LNCAP (cell line): ENCODE measurements at regions not wholly inside any gene's neighbourhood (a gene's known extent, or its start where the extent isn't known, plus 50 kb on each side); places are given as distances from the start of the nearest gene placed in this dataset.

Experiments used
- TF ChIP-seq, protein P1 (sequence below): fragments of 450-650 bp; IDR thresholded peaks from 2 replicates; pipeline ENCODE4 v1.5.1; 2017; ENCODE audit warnings: mild to moderate bottlenecking

DNA sequence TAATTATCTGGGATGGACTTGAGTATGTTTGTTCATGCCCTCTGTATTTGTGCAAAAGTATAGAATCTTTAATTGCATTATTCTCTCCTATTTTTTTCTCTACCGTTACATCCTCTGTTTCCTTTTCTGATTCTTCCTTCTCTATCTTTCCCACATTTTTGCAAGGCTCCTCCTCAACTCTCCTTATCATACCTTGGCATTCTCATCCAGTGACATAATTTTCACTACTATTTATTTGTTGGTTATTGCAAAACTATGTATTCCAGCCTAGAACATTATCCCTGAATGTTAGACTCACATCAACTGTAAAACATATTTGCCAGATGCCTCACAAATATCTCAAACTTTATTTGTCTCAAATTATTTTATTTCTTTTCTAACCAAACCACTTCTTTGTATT, 381.9 kb downstream of the COL11A1 start:
- TF ChIP-seq, protein P1, sequence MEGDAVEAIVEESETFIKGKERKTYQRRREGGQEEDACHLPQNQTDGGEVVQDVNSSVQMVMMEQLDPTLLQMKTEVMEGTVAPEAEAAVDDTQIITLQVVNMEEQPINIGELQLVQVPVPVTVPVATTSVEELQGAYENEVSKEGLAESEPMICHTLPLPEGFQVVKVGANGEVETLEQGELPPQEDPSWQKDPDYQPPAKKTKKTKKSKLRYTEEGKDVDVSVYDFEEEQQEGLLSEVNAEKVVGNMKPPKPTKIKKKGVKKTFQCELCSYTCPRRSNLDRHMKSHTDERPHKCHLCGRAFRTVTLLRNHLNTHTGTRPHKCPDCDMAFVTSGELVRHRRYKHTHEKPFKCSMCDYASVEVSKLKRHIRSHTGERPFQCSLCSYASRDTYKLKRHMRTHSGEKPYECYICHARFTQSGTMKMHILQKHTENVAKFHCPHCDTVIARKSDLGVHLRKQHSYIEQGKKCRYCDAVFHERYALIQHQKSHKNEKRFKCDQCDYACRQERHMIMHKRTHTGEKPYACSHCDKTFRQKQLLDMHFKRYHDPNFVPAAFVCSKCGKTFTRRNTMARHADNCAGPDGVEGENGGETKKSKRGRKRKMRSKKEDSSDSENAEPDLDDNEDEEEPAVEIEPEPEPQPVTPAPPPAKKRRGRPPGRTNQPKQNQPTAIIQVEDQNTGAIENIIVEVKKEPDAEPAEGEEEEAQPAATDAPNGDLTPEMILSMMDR = no peak

DNA sequence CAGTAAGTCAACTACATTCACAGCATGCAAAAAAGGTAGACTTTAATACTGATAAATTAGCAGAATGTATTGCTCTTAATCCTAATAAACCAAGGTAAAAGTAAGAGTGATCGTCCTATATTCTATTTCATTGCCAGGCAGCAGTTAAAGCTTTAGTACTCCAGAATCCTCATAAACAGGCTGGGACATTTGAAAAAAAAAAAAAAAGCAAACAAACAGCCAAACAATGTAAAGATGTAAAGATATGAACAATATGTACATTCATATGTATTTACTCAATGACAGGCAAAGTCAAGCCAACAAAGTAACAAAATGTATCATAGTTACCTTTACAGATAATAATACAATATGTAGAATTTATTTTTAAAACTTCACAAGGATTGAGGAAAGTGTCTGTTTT, 383.6 kb downstream of the COL11A1 start:
- TF ChIP-seq, protein P1 = no peak

DNA sequence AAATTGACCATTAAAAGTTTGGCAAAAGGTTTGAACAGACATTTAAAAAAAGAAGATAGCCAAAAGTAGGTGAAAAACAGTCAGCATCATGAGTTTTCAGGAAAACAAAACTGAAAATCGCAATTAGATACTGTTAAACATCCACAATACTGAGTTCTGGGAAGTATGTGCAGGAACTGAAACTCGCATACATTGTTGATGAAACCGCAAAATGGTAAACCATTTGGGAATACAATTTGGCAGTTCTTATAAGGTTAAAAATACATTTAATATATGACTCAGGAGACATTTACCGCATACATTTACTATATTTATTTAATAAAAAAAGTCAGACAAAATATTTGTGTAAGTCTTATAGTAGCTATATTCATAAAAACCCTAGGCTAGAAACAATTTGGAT, 393.2 kb downstream of the COL11A1 start:
- TF ChIP-seq, protein P1 = no peak

DNA sequence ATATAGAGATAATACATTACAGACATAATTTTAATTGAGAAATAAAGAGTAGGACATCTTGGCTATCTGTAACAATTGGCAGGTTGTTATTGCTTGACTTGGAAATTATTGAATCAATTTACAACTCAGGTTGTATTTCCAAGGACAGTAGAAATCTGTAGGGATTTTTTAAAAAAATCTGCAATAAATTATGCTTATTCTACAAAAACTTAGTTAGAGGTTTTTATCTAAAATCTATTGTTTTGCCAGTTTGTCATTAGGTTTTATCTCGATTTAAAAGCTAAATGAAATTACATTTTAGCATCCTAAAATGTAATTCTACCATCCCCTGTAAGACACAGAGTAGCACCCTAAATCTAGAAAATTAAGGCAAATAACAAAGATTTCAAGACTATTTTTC, 408.8 kb downstream of the COL11A1 start:
- TF ChIP-seq, protein P1 = no peak

DNA sequence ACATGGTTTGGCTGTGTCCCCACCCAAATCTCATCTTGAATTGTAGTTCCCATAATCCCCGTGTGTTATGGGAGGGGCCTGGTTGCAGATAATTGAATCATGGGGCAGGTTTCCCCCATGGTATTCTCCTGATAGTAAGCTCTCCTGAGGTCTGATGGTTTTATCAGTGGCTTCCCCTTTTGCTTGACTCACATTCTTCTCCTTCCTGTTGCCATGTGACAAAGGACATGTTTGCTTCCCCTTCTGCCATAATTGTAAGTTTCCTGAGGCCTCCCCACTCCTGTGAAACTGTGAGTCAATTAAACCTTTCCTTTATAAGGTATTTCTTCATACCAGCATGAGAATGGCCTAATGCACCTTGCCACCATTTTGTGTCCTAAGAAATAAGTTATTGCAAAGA, 415.0 kb downstream of the COL11A1 start:
- TF ChIP-seq, protein P1 = no peak

DNA sequence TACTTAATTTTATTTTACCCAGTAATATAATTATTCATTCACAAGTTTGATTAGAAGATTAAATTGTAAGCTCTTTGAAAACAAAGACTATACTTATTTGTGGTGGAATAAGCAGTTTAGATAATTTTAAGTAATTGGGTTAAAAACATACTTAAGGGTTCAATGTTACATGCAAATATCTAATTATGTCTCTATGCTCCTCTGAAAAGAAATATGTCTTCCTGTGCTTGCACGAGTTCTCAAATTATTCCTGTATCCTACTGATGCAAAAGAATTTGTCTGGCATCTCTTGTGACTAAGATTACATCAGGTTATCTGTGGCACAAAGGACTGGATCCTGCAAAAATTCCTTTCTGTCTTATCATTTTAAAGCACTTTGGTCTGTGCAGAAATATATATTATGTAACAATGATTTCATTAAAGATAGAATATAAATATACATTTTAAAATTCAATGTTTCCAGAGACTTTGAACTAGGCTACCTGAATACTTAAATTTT, 416.7 kb downstream of the COL11A1 start:
- TF ChIP-seq, protein P1 = no peak

DNA sequence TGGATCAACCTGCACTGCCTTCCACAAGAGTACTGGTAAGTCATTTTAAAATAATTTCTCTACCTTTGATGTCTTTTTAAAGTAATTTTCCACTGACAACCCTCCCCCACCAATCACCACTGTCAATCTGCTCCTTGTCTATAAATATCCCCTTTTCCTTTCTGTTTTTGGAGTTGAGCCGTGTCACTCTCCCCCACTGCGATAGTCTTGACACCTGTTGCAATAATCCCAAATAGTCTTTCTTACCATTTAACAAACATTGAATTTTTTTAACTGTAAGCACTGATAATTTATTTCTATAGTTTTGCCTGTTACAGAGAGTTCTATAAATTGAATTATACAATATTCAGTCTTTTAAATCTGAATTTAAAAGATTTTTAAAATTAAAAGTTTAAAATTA, 420.9 kb downstream of the COL11A1 start:
- TF ChIP-seq, protein P1 = no peak

DNA sequence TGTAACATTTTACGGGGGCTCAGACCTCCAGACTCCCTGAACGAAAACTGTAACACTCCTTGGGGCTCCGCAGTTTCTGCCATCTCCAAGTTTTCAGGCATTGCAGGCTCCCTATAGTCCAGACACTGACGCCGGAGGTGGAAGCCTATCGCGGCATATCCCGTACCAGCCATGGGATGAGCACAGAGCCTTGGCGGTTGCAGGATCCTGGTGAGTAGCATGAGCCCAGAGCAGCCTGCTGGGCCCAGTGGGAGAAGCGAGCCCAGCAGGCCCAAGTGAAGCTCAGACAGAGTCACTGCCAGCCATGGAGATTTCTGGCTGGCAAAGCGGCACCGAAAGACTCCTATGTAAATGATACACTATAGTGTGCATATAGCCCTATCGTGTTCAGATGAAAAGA, 446.8 kb downstream of the COL11A1 start:
- TF ChIP-seq, protein P1 = no peak
